Muscle of leg (tissue), 3 donors: ENCODE measurements at regions not wholly inside any gene's neighbourhood (a gene's known extent, or its start where the extent isn't known, plus 50 kb on each side); places are given as distances from the start of the nearest gene placed in this dataset.
A peak's percentile ranks its signal among the peaks of the same experiment; 100 is the strongest.

Experiments
- DNase-seq: peaks from one replicate; pipeline ENCODE4 v3.0.0; 2013
- H3K27ac ChIP-seq: one replicate; pipeline ENCODE4 v1.5.1; 2013; ENCODE audit warnings: mild to moderate bottlenecking, low read length, control low read depth
- H3K27me3 ChIP-seq: one replicate; pipeline ENCODE4 v1.6.1; 2013; ENCODE audit warnings: low read length; ENCODE audit not compliant: control insufficient read depth, insufficient read depth
- H3K36me3 ChIP-seq: one replicate; pipeline ENCODE4 v1.6.1; 2013; ENCODE audit warnings: low read length; ENCODE audit not compliant: control insufficient read depth, insufficient read depth
- H3K4me1 ChIP-seq: one replicate; pipeline ENCODE4 v1.6.1; 2013; ENCODE audit warnings: low read length; ENCODE audit not compliant: control insufficient read depth, insufficient read depth
- H3K4me3 ChIP-seq: one replicate; pipeline ENCODE4 v1.5.1; 2013; ENCODE audit warnings: low read length, control low read depth
- H3K9me3 ChIP-seq: replicated peaks from 2 replicates; pipeline ENCODE4 v1.6.1; 2013; ENCODE audit warnings: low read depth, low read length; ENCODE audit not compliant: control insufficient read depth
- WGBS: methylation state at CpG from one replicate; pipeline ENCODE4 v1.1.5; 2013; ENCODE audit warnings: missing lambda C conversion rate; ENCODE audit not compliant: insufficient coverage; 5-methylcytosine and 5-hydroxymethylcytosine counted together

DNA sequence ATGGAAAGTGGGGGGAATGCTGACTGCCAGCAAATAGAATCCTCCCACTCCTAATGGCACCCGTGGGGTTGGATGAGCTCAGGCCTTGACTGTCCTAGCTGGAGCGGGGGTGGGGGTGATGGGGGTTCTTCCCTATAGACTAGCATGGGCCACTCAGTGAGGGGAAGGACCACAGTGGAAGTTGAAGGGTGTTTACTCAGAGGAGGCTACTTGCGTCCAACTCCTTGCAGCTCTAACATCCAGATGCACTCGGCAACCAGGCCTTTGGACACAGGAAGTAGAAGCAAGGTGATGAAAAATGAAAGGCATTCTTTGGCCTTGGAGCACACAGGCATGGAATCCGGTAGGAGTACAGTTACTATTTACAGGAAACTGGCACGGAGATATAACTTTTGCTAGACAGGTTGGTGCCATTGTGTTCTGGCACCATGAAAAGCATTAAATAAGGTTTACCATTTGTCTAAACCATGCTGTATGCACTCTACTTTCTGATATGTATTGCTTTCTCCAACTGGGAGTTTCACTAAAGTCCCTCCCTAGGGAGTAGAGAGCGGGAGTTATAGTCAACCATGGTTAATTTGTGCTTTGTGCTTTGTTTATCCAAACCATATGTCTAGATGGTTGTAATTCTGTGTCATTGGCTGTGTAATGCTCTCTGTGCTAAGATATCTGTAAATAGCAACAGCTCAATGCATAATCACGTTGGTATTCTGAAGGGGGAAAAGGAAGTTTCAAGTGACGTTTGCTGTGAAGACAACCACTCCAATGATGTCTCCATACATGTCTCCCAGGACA is 125.3 kb downstream of the TSHZ3 start:
- no peak overlapping the region for H3K4me3 ChIP-seq
- no peaks in the 10 kb centered on the region for H3K9me3 ChIP-seq
- no peaks in the 10 kb centered on the region for H3K36me3 ChIP-seq
- peak overlapping the region; percentile 83 for H3K27ac ChIP-seq
- no peaks in the 10 kb centered on the region for H3K27me3 ChIP-seq
- WGBS: 10% methylated on average over 2 of the region's 9 CpGs
- peaks cover 13% of the 10 kb centered on the region for H3K4me1 ChIP-seq
- peak; percentile 96 for DNase-seq

DNA sequence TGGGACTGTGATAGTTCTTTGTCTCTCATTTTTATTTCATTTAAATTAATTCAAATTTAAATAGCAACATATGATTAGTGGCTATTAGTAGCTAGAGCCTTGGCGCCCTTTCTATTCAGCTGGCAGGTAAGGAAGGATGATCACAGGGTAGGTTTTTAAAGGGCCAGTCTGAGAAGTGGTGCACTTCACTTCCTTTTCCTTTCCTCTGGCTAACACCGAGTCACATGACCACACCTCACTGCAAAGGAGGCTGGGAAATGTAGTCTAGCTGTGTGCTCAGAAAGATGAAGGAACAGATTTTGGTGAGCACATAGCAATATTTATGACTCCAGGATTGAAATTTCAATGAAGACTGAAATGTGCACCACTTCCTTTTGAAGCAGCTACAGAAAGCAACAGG is 128.7 kb downstream of the TSHZ3 start:
- Histone ChIP-seq H3K9me3 (no peaks in the 10 kb centered on the region), H3K27ac (no peak overlapping the region), H3K4me3 (no peak overlapping the region), H3K4me1 (peaks cover 13% of the 10 kb centered on the region), H3K27me3 (no peaks in the 10 kb centered on the region), H3K36me3 (no peaks in the 10 kb centered on the region)
- no peak for DNase-seq
- no CpG with 5 or more reads among the region's 2 CpGs for WGBS

DNA sequence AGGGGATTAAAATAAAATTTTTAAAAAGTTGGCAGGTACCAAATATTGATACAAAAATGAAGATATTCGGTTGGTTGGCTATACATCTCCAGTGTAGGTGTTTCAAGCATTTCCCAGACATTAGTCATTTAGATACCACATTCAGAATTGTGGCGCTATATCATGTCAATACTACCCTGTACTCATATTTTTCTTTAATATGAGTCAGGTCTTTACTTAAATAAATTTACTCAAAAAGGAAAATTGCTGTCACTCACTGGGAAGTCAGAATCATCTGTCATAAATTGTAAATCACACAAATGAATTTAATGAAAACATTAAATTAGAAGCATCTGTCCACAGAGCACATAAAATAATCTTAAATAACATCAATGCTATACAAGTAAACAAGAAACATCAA is 134.2 kb downstream of the TSHZ3 start:
- Histone ChIP-seq H3K9me3 (no peaks in the 10 kb centered on the region), H3K27ac (no peak overlapping the region), H3K4me3 (no peak overlapping the region), H3K36me3 (no peaks in the 10 kb centered on the region), H3K27me3 (no peaks in the 10 kb centered on the region), H3K4me1 (peaks cover 8% of the 10 kb centered on the region)
- WGBS: no CpG with 5 or more reads among the region's 2 CpGs
- DNase-seq: no peak

DNA sequence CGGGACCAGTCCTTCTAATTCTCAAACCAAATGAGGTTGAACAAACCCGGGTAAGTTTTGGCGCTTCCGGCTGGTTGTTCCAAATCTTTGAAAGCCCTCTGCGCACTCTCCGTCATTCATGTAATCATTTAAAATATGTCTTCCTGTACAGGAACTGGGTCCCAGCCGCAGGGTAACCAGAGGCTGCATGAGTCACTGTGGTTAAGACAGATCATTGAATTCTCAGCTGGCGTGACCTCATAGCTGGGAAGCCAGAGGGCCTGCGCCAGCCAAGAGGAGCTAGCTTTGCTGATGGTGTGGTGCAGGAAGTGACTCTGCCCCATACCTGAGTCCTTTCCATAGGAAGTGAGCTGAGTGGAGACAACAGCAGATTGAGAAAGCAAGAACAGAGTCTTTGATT is 135.2 kb downstream of the TSHZ3 start:
- DNase-seq: peak; percentile 88
- no peaks in the 10 kb centered on the region for H3K27me3 ChIP-seq
- peak overlapping the region; percentile 67 for H3K27ac ChIP-seq
- H3K36me3 ChIP-seq: no peaks in the 10 kb centered on the region
- H3K9me3 ChIP-seq: no peaks in the 10 kb centered on the region
- no peak overlapping the region for H3K4me3 ChIP-seq
- peaks cover 8% of the 10 kb centered on the region for H3K4me1 ChIP-seq
- 42% methylated on average over 3 of the region's 9 CpGs for WGBS

DNA sequence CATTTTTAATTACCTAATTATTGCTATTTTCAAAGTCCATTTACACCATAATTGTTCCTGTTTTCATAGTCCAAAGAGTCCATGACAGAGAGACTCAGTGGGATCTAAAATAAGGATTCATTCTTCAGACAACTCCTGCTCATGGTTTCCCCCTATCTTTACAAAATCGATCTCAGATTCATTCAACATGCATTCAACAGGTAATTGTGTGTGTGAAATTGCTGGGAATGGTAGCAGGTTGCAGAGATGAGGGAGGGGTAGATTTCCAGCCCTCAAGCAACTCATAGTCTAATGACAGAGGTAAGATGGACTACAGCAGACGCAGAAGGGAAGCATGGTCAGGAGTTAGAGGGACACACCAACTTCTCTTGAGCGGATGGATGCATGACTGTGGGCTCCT is 138.1 kb downstream of the TSHZ3 start:
- Histone ChIP-seq H3K9me3 (no peaks in the 10 kb centered on the region), H3K4me3 (no peak overlapping the region), H3K27me3 (no peaks in the 10 kb centered on the region), H3K27ac (no peak overlapping the region), H3K36me3 (no peaks in the 10 kb centered on the region), H3K4me1 (peaks cover 8% of the 10 kb centered on the region)
- 90% methylated on average over 2 of the region's 3 CpGs for WGBS
- no peak for DNase-seq

DNA sequence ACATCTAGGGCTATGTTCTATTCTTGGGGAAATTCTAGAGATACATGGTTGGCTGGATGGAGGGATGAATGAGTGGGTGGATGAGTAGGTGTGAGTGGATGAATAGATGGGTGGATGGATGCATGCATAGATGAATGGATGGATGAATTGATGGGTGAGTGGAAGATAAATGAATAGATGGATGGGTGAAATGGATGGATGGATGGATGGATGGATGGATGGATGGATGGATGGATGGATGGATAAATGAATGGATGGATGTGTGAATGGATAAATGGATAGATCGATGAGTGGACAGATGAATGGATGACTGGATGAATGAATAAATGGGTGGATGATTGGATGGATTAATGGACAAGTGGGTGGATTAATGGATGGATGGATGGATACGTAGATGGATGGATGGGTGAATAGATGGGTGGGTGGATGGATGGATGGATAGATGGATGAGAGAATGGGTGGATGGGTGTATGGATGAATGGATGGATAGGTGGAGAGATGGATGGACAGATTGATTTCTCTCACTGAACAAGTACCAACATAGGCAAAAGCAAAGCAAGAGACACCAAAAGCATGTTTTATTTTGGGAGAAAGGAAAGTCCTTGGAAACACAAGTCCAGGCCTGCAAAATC is 143.2 kb downstream of the TSHZ3 start:
- Histone ChIP-seq H3K27me3 (no peaks in the 10 kb centered on the region), H3K36me3 (no peaks in the 10 kb centered on the region), H3K27ac (no peak overlapping the region), H3K4me1 (no peaks in the 10 kb centered on the region), H3K4me3 (no peak overlapping the region), H3K9me3 (no peaks in the 10 kb centered on the region)
- WGBS: 92% methylated on average over 2 of the region's 2 CpGs
- DNase-seq: no peak

DNA sequence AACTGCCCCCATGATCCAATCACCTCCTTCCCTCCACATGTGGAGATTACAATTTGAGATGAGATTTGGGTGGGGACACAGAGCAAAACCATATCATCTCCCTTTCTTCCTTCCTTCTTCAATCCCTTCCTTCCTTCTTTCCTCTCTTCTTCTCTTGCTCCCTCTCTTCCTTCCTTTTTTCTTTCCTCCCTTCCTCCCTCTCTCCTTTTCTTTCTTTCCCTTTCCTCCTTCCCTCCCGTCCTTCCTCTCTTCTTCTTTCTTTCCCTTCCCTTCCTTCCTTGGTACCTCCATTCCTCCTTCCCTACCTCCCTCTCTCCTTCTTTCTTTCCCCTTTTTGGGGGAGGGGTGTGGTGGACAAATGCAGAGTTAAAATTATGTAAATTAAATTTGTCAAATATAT is 145.1 kb downstream of the TSHZ3 start:
- DNase-seq: no peak
- Histone ChIP-seq H3K4me3 (no peak overlapping the region), H3K9me3 (no peaks in the 10 kb centered on the region), H3K36me3 (no peaks in the 10 kb centered on the region), H3K4me1 (no peaks in the 10 kb centered on the region), H3K27ac (no peak overlapping the region), H3K27me3 (no peaks in the 10 kb centered on the region)
- WGBS: no CpG with 5 or more reads among the region's 1 CpG

DNA sequence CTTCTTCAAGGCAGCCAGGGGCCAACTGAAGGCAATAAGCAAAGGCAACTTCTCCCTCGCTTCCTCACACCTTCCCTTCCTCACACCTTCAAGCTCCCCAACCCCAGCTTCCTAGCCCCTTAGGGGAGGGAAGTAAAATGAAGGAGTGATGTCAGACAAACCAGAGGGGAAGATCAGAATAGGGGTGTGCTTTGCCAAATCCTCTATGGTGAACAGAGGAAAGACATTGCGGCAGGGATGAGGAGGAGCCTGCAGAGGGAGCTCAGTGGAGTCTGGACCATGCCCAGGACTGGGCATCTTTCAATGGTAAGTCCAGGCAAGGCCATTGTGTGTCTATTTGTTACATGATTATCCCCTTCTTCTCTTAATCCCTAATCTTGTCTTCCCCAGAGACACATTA is 164.0 kb downstream of the TSHZ3 start:
- no peak for DNase-seq

DNA sequence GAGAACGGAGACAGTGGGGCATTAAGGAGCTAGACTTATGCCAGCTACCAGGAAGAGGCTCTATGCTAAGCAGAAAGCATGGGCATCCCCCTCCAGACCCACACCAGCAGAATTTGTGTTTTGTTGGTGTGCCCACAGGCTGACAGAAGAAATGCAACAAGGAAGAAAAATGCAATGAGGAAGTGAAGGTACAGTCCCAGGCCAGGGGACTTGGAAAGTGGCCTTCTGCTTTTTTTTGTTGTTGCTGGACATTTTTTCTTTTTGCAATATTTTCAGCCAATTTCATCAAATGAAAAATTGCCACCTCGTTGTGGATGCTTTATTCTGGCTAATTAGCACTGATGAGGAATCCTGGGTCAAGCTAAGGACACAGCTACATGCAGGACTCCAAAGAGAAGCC is 167.7 kb downstream of the TSHZ3 start:
- H3K4me3 ChIP-seq: no peak overlapping the region
- DNase-seq: no peak
- WGBS: no CpG with 5 or more reads among the region's 2 CpGs
- H3K9me3 ChIP-seq: no peaks in the 10 kb centered on the region
- H3K27ac ChIP-seq: no peak overlapping the region
- H3K36me3 ChIP-seq: no peaks in the 10 kb centered on the region
- no peaks in the 10 kb centered on the region for H3K27me3 ChIP-seq
- peaks cover 5% of the 10 kb centered on the region for H3K4me1 ChIP-seq

More for the DNA sequence above, 164.0 kb downstream of the TSHZ3 start:
- H3K4me3 ChIP-seq: no peak overlapping the region
- H3K27me3 ChIP-seq: no peaks in the 10 kb centered on the region
- H3K36me3 ChIP-seq: no peaks in the 10 kb centered on the region
- no peaks in the 10 kb centered on the region for H3K4me1 ChIP-seq
- H3K9me3 ChIP-seq: no peaks in the 10 kb centered on the region
- WGBS: no CpG with 5 or more reads among the region's 2 CpGs
- no peak overlapping the region for H3K27ac ChIP-seq

DNA sequence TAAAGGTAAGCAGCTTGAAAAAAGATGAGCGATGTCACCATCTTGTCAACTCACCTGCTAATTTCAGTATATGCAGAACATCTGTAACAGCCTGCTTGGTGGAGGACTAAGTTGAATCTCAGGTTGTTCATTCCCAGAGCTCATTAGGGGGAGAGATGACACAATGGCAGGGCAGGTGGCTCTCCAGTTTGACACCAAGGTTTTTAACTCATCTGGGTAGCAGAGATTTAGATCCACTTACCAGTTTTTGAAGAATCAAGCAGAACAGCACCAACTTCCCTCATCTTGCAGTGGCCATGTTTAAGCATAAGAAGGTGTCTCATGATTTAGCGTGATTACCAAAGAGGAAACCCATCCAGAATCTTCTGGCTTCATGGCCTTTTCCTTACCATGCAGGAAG is 168.3 kb downstream of the TSHZ3 start:
- Histone ChIP-seq H3K27ac (no peak overlapping the region), H3K9me3 (no peaks in the 10 kb centered on the region), H3K27me3 (no peaks in the 10 kb centered on the region), H3K36me3 (no peaks in the 10 kb centered on the region), H3K4me1 (peaks cover 6% of the 10 kb centered on the region), H3K4me3 (no peak overlapping the region)
- no peak for DNase-seq
- no CpG with 5 or more reads among the region's 2 CpGs for WGBS
